ENCODE measurements at regions not wholly inside any gene's neighbourhood (a gene's known extent, or its start where the extent isn't known, plus 50 kb on each side); places are given as distances from the start of the nearest gene placed in this dataset.

GRCh38 chr1:82371844-82372498 lies 571.2 kb downstream of the ADGRL2 start:
- TF ChIP-seq, protein P1, sequence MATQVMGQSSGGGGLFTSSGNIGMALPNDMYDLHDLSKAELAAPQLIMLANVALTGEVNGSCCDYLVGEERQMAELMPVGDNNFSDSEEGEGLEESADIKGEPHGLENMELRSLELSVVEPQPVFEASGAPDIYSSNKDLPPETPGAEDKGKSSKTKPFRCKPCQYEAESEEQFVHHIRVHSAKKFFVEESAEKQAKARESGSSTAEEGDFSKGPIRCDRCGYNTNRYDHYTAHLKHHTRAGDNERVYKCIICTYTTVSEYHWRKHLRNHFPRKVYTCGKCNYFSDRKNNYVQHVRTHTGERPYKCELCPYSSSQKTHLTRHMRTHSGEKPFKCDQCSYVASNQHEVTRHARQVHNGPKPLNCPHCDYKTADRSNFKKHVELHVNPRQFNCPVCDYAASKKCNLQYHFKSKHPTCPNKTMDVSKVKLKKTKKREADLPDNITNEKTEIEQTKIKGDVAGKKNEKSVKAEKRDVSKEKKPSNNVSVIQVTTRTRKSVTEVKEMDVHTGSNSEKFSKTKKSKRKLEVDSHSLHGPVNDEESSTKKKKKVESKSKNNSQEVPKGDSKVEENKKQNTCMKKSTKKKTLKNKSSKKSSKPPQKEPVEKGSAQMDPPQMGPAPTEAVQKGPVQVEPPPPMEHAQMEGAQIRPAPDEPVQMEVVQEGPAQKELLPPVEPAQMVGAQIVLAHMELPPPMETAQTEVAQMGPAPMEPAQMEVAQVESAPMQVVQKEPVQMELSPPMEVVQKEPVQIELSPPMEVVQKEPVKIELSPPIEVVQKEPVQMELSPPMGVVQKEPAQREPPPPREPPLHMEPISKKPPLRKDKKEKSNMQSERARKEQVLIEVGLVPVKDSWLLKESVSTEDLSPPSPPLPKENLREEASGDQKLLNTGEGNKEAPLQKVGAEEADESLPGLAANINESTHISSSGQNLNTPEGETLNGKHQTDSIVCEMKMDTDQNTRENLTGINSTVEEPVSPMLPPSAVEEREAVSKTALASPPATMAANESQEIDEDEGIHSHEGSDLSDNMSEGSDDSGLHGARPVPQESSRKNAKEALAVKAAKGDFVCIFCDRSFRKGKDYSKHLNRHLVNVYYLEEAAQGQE (IDR thresholded peaks at IDR 0.05; ENCODE audit: insufficient read depth in 1 of 2, low read depth in 2 of 2, low read length in 2 of 2) = no peak
- TF ChIP-seq SIN3A (IDR thresholded peaks at IDR 0.05; ENCODE audit: borderline replicate concordance, insufficient read depth, low read length) = no peak
- no peak for TF ChIP-seq TAF1 (IDR thresholded peaks at IDR 0.05; ENCODE audit: borderline replicate concordance, insufficient read depth, low read length)
- TF ChIP-seq POLR2AphosphoS5 (IDR thresholded peaks at IDR 0.05; ENCODE audit: low read depth, low read length) = no peak
- no peak for TF ChIP-seq FOXP2 (optimal IDR thresholded peaks at IDR 0.05; ENCODE audit: borderline replicate concordance, extremely low read depth, extremely low read length, insufficient read depth)
